ENCODE measurements at regions not wholly inside any gene's neighbourhood (a gene's known extent, or its start where the extent isn't known, plus 50 kb on each side); places are given as distances from the start of the nearest gene placed in this dataset.
"Not testable (repeated sequence)": the region's sequence is repeated elsewhere in the genome, so short reads cannot be mapped to it uniquely, and the experiment has no call there.

DNA sequence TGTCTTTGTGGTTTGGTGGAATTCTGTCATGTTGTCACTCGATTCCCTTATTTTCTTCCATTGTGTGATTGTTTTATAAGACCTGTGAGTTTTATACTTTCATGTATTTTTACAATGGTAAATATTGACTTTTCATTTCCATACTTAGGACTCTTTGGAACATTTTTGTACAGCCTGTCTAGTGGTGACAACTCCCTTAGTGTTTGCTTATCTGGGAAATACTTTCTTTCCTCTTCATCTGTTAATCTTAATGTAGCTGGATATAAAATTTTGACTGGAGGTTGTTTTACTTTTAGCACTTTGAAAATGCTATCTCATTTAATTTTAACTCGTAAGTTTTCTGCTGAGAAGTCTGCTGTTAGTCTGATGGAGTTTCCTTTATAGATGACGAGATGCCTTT lies 310.5 kb downstream of the NUF2 start:
- Histone ChIP-seq H3K36me3 (no peaks in the 10 kb centered on the region), H3K4me3 (no peak overlapping the region), H3K4me1 (no peaks in the 10 kb centered on the region), H3K27me3 (no peaks in the 10 kb centered on the region), H3K9me3 (peaks cover 0 to 58% (median 22%) of the 10 kb centered on the region in 12 donors), H3K27ac (no peak overlapping the region)
- WGBS, 4 donors, result 73 to 82% (median 81%) methylated on average over 3 of the region's 3 CpGs
- TF ChIP-seq, protein P1, sequence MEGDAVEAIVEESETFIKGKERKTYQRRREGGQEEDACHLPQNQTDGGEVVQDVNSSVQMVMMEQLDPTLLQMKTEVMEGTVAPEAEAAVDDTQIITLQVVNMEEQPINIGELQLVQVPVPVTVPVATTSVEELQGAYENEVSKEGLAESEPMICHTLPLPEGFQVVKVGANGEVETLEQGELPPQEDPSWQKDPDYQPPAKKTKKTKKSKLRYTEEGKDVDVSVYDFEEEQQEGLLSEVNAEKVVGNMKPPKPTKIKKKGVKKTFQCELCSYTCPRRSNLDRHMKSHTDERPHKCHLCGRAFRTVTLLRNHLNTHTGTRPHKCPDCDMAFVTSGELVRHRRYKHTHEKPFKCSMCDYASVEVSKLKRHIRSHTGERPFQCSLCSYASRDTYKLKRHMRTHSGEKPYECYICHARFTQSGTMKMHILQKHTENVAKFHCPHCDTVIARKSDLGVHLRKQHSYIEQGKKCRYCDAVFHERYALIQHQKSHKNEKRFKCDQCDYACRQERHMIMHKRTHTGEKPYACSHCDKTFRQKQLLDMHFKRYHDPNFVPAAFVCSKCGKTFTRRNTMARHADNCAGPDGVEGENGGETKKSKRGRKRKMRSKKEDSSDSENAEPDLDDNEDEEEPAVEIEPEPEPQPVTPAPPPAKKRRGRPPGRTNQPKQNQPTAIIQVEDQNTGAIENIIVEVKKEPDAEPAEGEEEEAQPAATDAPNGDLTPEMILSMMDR (IDR thresholded peaks at IDR 0.05), result no peak
- TF ChIP-seq POLR2A (IDR thresholded peaks at IDR 0.05), result no peak
- DNase-seq (no peak), ATAC-seq (no peak)
- intact Hi-C loops (cut with DNase I), result no loop called here

DNA sequence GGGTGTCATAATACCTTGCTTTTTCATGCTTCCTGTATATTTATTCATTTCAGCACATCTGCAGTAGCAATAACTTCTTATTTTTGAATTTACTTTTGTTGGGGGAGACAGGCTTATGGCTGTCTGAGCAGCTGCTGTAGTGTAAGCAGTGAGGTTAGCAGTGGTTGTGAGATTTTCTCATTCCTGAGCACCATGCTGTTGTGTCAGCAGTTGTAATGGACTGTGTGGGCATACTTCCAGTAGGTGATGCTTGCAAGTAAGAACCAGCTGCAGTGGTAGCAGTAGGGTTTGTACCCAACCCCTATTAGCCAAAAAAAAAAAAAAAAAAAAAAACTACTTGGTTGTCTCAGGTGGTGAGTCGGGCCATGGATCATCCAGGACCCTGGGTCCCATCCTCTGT lies 311.6 kb downstream of the NUF2 start:
- Histone ChIP-seq H3K36me3 (no peaks in the 10 kb centered on the region), H3K4me1 (no peaks in the 10 kb centered on the region), H3K27me3 (no peaks in the 10 kb centered on the region), H3K9me3 (peaks cover 0 to 58% (median 22%) of the 10 kb centered on the region in 12 donors), H3K27ac (no peak overlapping the region), H3K4me3 (no peak overlapping the region)
- DNase-seq, result no peak
- intact Hi-C loops (cut with DNase I), result no loop called here
- 90 to 96% (median 93%) methylated on average over 1 of the region's 1 CpG for WGBS, 4 donors
- no peak for ATAC-seq
- no peak for TF ChIP-seq POLR2A (IDR thresholded peaks at IDR 0.05)
- TF ChIP-seq, protein P1 (IDR thresholded peaks at IDR 0.05), result no peak

DNA sequence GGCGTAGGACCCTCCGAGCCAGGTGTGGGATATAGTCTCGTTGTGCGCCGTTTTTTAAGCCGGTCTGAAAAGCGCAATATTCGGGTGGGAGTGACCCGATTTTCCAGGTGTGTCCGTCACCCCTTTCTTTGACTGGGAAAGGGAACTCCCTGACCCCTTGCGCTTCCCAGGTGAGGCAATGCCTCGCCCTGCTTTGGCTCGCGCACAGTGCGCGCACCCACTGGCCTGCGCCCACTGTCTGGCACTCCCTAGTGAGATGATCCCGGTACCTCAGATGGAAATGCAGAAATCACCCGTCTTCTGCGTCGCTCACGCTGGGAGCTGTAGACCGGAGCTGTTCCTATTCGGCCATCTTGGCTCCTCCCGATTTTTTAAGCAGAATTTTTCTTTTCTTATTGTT lies 323.9 kb downstream of the NUF2 start:
- ATAC-seq; H3K4me3 ChIP-seq; H3K27ac ChIP-seq; H3K36me3 ChIP-seq; H3K4me1 ChIP-seq; DNase-seq; H3K9me3 ChIP-seq; H3K27me3 ChIP-seq; intact Hi-C loops (cut with DNase I): not testable (repeated sequence)
- WGBS, 4 donors, result 93 to 96% (median 95%) methylated on average over 22 to 25 of the region's 25 CpGs

DNA sequence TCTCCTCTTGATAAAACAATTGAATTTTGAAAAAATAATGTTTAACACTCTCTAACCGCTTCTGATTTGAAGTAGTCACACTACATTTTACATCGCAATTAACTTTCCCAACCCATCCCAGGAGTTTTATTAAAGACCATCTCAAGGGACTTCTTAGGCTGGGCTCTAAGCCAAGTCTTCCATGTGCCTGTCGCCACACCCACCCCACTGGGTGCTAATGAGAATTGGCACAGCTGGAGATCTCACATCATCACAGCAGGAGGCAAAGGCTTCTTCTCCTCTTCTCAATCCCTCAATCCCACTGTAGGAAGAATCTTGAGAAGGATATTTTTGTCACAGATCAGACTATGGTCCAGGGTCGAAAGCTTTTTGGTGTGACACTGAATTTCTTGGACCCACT lies 328.9 kb downstream of the NUF2 start:
- WGBS, 4 donors, result 54 to 62% (median 58%) methylated on average over 4 of the region's 4 CpGs
- no peak for ATAC-seq
- Histone ChIP-seq H3K9me3 (peaks cover 0 to 3% (median 0%) of the 10 kb centered on the region in 12 donors), H3K4me1 (no peaks in the 10 kb centered on the region), H3K27me3 (no peaks in the 10 kb centered on the region), H3K4me3 (no peak overlapping the region), H3K27ac (peak overlapping the region in 2 of 12 donors; percentile 1 to 35), H3K36me3 (no peaks in the 10 kb centered on the region)
- intact Hi-C loops (cut with DNase I), result no loop called here
- TF ChIP-seq, protein P1 (IDR thresholded peaks at IDR 0.05), result no peak
- no peak for TF ChIP-seq POLR2A (IDR thresholded peaks at IDR 0.05)
- DNase-seq, result peak in 1 of 5 donors; percentile 20

DNA sequence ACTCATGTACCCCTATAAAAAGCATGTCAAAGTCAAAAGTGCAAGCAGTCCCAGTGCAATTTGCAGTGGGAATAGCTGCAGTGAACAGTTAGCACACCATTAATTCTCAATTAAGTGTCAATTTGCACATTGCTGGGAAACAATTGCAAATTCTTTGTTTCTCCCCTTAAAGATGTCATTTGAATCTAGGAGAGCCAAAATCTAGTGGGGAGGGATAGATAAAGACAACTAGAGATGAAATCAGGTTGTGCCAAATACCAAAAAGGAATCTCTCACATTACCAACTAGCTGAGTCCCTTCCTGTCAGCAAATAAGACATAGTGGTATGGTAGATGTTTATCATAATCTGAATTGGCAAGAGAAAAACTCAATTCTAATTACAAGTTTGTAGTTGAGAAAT lies 330.7 kb downstream of the NUF2 start:
- ATAC-seq (no peak), DNase-seq (no peak)
- TF ChIP-seq, protein P1 (IDR thresholded peaks at IDR 0.05), result no peak
- no peak for TF ChIP-seq POLR2A (IDR thresholded peaks at IDR 0.05)
- intact Hi-C loops (cut with DNase I), result no loop called here
- Histone ChIP-seq H3K4me1 (no peaks in the 10 kb centered on the region), H3K36me3 (no peaks in the 10 kb centered on the region), H3K27ac (no peak overlapping the region), H3K27me3 (no peaks in the 10 kb centered on the region), H3K9me3 (no peaks in the 10 kb centered on the region), H3K4me3 (no peak overlapping the region)

All from heart left ventricle (tissue), 16 donors.